Heart left ventricle (tissue), 13 donors: ENCODE measurements at regions not wholly inside any gene's neighbourhood (a gene's known extent, or its start where the extent isn't known, plus 50 kb on each side); places are given as distances from the start of the nearest gene placed in this dataset.

Experiments used
- POLR2A ChIP-seq, 2 donors: fragments of 450-650 bp; IDR thresholded peaks; one replicate each; pipeline ENCODE4 v1.6.1; 2017; ENCODE audit warnings: antibody characterized with exemption in 2 of 2, mild to moderate bottlenecking in 2 of 2, moderate library complexity in 2 of 2
- TF ChIP-seq, protein P1 (sequence below), 12 donors: fragments of 200-600 bp; sonication (generic) in 4 of 12; IDR thresholded peaks; one replicate each; pipeline versions ENCODE4 v1.5.0 to v1.8.0; 2018 to 2022; ENCODE audit warnings: antibody characterized with exemption in 12 of 12, mild to moderate bottlenecking in 5 of 12
- donor health status: ischemic (EF 13 %, LVEDD 7.1; RV severe dilation, severe dysfunction).
- donor health status: DM: no; HTN: yes; CAD: no.
- donor health status: DM: no; HTN: no; CAD: no.
- donor health status: ischemic (EF 25% LVEDD 6.9; RV normal size, moderate dysfunction).
- donor health status: ischemic (EF 25% LVEDD 5.7; RV mildly dilated, moderate dysfunction).
- donor health status: ischemic (EF 35%, LVEDD 5.7; RV mildly dilated, moderate dysfunction).
- donor health status: nonischemic (EF 11% LVEDD 7.7; RV severe dilation, severe dysfunction).
- donor health status: DM: yes; HTN: yes; CAD: no.
- donor health status: PGD.
- donor health status: ischemic (EF 29% LVEDD 5.4; RV normal size, mild dysfunction).
- donor health status: nonischemic (EF 23%, LVEDD 6.1; RV moderate dilation, normal function).

DNA sequence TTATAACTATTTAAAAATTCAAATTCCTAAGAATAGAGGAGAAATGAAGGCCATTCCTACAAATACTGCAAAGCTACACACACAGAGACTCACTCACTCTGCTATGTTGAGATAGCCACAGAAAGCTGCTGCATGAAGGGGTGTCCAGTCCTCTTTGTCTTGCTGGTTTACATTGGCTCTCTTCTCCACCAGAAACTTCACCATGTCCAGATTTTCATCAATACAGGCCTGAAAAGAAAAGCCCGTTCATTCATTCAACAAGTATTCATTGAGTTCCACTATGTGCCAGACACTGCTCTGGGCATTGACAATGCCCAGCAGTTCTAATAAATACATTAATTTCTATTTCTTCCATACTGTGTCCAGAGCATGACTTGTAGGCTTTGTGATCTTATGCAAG, 732.3 kb downstream of the CDY1 start:
- TF ChIP-seq POLR2A (IDR thresholded peaks at IDR 0.05) = no peak
- TF ChIP-seq, protein P1, sequence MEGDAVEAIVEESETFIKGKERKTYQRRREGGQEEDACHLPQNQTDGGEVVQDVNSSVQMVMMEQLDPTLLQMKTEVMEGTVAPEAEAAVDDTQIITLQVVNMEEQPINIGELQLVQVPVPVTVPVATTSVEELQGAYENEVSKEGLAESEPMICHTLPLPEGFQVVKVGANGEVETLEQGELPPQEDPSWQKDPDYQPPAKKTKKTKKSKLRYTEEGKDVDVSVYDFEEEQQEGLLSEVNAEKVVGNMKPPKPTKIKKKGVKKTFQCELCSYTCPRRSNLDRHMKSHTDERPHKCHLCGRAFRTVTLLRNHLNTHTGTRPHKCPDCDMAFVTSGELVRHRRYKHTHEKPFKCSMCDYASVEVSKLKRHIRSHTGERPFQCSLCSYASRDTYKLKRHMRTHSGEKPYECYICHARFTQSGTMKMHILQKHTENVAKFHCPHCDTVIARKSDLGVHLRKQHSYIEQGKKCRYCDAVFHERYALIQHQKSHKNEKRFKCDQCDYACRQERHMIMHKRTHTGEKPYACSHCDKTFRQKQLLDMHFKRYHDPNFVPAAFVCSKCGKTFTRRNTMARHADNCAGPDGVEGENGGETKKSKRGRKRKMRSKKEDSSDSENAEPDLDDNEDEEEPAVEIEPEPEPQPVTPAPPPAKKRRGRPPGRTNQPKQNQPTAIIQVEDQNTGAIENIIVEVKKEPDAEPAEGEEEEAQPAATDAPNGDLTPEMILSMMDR (IDR thresholded peaks at IDR 0.05) = no peak
